Daoy (cell line): ENCODE measurements at regions not wholly inside any gene's neighbourhood (a gene's known extent, or its start where the extent isn't known, plus 50 kb on each side); places are given as distances from the start of the nearest gene placed in this dataset.
"Not testable (repeated sequence)": the region's sequence is repeated elsewhere in the genome, so short reads cannot be mapped to it uniquely, and the experiment has no call there.

ENCODE experiments used
- DNase-seq: peaks from one replicate; pipeline ENCODE4 v3.0.0-alpha.2; 2015; ENCODE audit warnings: low read depth

DNA sequence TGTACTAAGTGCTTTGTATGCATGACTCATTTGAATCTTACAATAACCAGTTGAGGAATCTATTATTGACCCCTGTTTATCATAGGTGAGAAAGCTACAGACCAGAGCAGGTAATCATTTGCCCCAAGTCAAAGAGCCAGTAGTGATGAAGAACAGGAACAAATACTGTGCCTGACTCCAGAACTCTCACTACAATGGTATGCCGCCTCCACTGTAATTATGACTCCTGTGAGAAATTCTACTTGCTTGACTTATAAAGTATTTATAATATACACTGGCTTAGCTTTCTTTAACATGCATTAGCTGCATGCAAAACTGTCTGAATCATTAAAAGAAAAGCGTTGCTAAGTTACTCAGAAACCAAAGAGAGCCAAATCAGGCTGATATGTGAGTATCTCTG, 92.6 kb downstream of the ZNF281 start:
- peak; percentile 25 for DNase-seq

DNA sequence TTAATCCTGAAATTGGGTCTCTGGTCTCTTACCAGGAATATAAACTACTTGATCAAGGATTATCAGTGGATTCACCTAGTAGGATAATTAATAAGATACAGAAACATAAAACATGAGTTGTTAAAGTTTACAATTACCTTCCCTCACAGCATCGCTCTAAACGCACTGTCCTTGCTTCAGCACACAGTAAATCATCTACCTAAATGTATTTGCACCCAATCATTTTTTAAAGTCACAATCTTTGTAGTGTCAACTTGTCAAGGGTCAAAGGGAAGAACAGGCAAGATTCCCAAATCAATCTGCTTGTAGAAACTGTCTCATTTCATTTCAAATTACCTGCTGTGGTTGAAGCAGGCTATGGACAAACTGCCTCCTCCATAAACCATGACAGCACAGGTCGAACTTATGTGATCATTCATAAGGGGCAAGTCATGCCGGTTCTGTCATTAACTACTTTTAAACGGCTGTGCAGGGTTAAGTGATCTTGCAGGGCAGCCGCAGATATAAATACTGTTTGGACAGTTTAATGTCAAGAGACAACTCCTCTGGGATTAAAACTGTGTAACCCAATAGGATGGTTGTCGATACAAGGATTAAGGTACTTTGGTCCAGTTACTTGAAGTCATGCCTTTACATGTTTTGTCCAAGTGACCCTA, 93.6 kb downstream of the ZNF281 start:
- no peak for DNase-seq

DNA sequence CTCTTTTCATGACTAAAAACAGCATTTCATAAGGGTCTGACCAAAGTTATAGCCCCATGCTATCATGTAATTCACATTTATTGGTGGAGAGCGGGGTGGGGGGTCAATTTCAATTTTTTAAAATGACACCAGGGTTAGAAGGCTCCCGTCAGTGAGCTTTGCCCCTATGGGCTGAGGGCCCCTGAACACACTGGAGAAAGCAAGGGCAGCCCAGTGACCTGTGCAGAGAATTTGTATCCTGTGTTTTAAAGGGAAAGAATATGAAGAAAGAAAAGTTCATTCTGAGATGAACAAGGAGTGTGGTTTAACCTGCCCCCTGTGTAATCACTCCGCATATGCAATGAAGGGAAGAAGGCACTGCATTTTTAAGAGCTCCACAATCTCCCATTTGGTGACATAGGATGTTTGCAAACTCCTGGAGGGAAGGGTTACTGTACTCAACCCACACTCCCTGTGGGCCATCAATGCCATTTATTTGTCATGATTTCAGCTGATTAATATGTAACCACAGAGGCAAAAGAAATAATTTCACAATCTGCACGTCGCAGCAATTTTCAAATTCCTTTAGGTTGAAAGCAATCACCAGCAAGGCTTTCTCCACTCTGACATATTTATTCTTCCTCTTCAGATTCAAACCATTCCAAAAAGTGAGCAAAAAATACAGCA, 95.6 kb downstream of the ZNF281 start:
- DNase-seq = no peak

GRCh38 chr1:200311256-200311655, 98.6 kb downstream of the ZNF281 start:
- DNase-seq = no peak

- DNase-seq = no peak
Observed at GRCh38 chr1:200310824-200311223, 99.0 kb downstream of the ZNF281 start.

DNA sequence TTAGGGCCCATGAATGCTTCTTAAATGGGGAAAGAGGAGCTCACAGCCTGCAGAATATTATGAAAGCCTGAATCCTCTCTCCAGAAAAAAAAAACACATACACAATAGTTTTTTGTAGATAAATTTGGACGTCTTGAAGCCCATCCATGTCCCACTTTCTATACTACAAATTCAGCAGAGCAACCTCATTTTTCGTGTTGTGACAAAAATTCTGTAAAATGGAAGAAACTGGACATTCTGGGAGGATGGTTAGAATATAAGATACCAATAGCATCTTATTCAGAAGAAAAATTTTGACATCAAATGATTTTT, 102.1 kb downstream of the ZNF281 start:
- DNase-seq = no peak

DNA sequence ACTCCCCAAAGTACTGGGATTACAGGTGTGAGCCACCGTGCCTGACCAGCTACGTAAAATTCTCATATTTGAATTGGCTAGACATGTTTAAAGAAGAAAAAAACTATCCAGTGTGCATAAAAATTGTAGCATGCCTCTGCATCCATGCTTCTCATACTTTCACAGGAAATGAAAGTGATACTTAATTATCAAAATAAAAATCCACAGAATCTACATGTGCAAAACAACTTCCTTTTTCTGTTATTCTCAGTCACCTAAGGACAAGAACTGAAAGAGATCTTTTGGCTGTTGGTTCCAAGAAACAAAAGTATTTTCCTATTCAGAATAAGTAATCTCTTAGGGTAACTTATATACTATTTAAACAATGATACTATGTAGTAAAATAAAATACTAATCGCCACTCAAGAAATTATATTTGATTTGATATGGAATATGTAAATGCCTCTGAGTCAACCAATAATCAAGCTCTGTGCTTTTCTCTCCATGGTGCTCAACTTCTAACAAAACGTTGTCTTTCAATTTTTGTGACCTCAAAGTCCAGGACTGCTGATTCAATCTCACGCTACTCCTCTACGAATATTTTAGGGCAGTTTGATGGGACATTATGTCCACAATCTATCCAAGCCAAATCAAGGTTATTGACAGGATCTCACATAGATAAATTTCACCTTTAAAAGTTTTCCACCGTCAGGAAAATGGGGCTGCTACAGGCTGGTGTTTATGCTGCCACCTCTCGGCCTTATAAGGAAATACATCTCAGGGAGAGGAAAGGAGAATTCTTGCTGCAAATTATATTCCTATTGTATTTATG, 102.7 kb downstream of the ZNF281 start:
- DNase-seq = peak; percentile 42

- no peak for DNase-seq
Observed at GRCh38 chr1:200305806-200306205, 104.0 kb downstream of the ZNF281 start.

GRCh38 chr1:200304171-200304570, 105.7 kb downstream of the ZNF281 start:
- DNase-seq = no peak

GRCh38 chr1:200302921-200303290, 106.9 kb downstream of the ZNF281 start:
- peak; percentile 11 for DNase-seq

- DNase-seq = peak; percentile 56
Observed at GRCh38 chr1:200302192-200302920, 107.5 kb downstream of the ZNF281 start.

DNA sequence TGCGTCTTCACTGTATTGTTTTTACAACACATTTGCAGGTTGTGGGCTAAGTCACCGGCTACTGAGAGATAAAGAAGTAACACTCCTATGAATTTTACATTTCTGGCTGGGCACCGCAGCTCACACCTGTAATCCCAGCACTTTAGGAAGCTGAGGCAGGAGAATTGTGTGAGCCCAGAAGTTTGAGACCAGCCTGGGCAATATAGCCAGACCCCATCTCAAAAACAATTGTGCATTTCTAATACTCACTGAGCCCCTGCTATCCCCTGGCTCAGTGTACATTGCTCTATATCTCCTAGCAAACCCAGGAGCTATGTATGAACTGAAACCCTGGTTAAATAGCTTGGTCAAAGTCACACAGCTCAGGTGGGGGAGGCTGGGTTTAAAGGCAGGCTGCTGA, 108.7 kb downstream of the ZNF281 start:
- DNase-seq = no peak

GRCh38 chr1:200299571-200299970, 110.3 kb downstream of the ZNF281 start:
- no peak for DNase-seq

DNA sequence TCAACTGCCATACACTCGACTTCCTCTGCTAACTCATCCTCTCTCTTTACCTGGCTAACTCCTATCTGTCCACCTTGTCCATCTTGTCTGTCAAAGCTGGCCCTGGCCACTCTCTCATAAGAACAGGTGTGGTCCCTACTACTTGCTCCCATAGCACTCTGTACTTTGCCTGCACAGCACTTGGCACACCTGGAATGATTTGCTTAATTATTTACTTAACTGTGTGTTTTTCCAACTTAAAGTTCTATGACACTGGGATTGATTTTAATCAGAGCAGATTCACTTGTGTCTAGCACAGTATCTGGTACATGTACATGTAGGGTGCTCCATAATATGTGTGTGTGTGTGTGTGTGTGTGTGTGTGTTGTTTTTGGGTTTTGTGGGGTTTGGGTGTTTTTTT, 111.6 kb downstream of the ZNF281 start:
- no peak for DNase-seq

GRCh38 chr1:200296091-200296661, 113.7 kb downstream of the ZNF281 start:
- no peak for DNase-seq

DNA sequence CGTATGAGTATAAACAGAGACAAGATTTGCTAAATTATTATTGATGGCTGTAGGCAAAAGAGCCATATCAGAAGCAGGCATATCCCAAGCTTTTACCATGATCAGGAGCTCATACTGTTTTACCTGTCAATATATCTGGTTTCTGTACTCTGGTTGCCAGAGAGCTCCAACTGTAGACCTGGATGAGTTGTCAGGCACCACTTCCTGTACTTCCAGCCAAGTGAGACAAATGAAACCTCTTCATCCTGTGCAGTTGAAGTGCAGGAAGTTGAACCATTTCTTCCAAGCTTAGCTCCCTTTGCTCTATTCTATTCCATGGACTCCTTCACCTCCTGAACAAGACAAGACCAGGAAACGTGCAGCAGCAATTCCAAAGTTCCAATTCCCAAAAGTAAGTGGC, 115.6 kb downstream of the ZNF281 start:
- DNase-seq = peak; percentile 26

DNA sequence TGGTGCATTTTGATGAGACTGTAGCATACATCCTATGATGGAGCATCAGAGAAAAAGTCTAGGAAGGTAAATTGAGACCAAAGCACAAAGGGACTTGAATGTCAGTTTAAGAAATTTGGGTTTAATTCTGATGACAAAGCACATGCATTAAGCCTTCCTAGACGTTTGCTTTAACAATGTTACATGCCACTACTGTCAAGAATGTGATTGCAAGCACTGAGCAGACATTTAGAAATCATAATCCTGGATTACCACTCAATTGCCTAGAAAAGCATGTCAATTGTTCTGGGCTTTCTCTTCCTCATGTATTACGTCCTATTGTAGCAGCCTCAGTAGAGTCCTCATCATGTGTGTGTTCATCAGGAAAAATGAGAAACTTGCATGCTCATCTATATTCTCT, 117.1 kb downstream of the ZNF281 start:
- DNase-seq = no peak

- DNase-seq = no peak
Observed at GRCh38 chr1:200291106-200291505, 118.7 kb downstream of the ZNF281 start.

GRCh38 chr1:200290010-200290685, 119.7 kb downstream of the ZNF281 start:
- no peak for DNase-seq

DNA sequence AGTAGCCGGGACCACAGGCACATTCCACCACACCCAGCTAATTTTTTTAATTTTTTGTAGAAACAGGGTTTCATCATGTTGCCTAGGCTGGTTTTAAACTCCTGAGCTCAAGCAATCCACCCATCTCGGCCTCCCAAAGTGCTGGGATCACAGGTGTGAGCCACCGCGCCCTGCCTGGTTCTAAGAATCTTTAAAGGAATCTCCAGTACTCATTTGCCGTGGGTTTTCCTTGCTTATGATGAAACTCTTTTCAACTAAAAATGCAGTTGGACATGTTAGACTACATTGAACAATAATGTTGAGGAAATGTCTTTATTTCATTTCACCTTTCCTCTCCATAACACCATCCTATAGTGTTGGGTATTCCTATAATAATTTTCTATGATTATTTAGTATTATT, 121.6 kb downstream of the ZNF281 start:
- no peak for DNase-seq

GRCh38 chr1:200284236-200284635, 125.6 kb downstream of the ZNF281 start:
- DNase-seq = not testable (repeated sequence)
